Breast epithelium (tissue), 4 donors: ENCODE measurements at regions not wholly inside any gene's neighbourhood (a gene's known extent, or its start where the extent isn't known, plus 50 kb on each side); places are given as distances from the start of the nearest gene placed in this dataset.

Experiments used
- DNase-seq, 2 donors: peaks; one replicate each; pipeline ENCODE4 v3.0.0-alpha.2; 2019; ENCODE audit warnings: low spot score in 2 of 2
- H3K27ac ChIP-seq, 2 donors: fragments of 200-600 bp; sonication (generic) in 1 of 2; one replicate each; pipeline ENCODE4 v1.5.1; 2016 to 2019; ENCODE audit warnings: mild to moderate bottlenecking in 1 of 2
- H3K27me3 ChIP-seq, 2 donors: fragments of 200-600 bp; sonication (generic) in 1 of 2; one replicate each; pipeline versions ENCODE4 v1.5.1 to v1.6.0; 2017 to 2019; ENCODE audit warnings: control low read depth in 1 of 2, mild to moderate bottlenecking in 1 of 2
- H3K36me3 ChIP-seq: fragments of 200-600 bp; one replicate; pipeline ENCODE4 v1.5.1; 2019
- H3K4me1 ChIP-seq, 2 donors: fragments of 200-600 bp; sonication (generic); one replicate each; pipeline ENCODE4 v1.5.1; 2016 to 2019; ENCODE audit warnings: control low read depth in 1 of 2
- H3K4me3 ChIP-seq, 3 donors: fragments of 200-600 bp; sonication (generic); 1 replicate in 2 of 3; 2 replicates in 1 of 3; pipeline ENCODE4 v1.5.1; 2016 to 2019; ENCODE audit warnings: mild to moderate bottlenecking in 3 of 3, moderate library complexity in 2 of 3
- H3K9me3 ChIP-seq, 2 donors: fragments of 200-600 bp; sonication (generic) in 1 of 2; one replicate each; pipeline ENCODE4 v1.5.1; 2016 to 2019; ENCODE audit warnings: control low read depth in 1 of 2
- POLR2A ChIP-seq: fragments of 450-650 bp; IDR thresholded peaks from one replicate; pipeline ENCODE4 v1.6.1; 2016; ENCODE audit warnings: antibody characterized with exemption, mild to moderate bottlenecking, moderate library complexity
- POLR2AphosphoS5 ChIP-seq, 3 donors: sonication (generic); formaldehyde crosslinking; IDR thresholded peaks; one replicate each; pipeline ENCODE4 v1.6.1; 2017; ENCODE audit warnings: antibody characterized with exemption in 3 of 3
- intact Hi-C: fragments of 100-400 bp; cut with DNase I; formaldehyde crosslinking; loops from one replicate; pipeline ENCODE4 v1.15.1; 2023; ENCODE audit warnings: low total_unique reads
- TF ChIP-seq, protein P1 (sequence below), 3 donors: fragments of 450-650 bp; IDR thresholded peaks; one replicate each; pipeline ENCODE4 v1.5.1; 2016 to 2017; ENCODE audit warnings: antibody characterized with exemption in 3 of 3, mild to moderate bottlenecking in 3 of 3, moderate library complexity in 3 of 3

DNA sequence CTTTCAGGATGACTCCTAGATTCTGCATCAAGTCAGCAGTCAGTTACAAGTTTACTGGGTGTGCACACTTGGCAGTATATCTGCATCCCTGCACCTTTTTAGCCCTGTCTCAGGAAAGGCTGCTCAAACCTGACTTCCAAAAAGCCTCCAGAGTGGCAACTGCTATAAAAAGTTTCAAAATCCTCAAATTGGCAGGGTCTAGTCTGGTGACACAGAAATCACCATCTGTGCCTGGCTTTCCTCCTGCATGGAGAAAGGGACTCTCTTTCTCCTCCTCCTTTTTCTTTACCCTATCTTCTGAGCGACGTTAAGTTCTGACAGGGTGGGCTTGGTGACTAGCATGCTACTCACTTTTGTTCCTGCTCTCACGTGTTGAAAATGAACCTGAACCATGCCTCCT, 679.5 kb downstream of the C12orf50 start:
- no peaks in the 10 kb centered on the region for H3K9me3 ChIP-seq
- no peaks in the 10 kb centered on the region for H3K27me3 ChIP-seq
- H3K36me3 ChIP-seq = no peaks in the 10 kb centered on the region
- TF ChIP-seq, protein P1, sequence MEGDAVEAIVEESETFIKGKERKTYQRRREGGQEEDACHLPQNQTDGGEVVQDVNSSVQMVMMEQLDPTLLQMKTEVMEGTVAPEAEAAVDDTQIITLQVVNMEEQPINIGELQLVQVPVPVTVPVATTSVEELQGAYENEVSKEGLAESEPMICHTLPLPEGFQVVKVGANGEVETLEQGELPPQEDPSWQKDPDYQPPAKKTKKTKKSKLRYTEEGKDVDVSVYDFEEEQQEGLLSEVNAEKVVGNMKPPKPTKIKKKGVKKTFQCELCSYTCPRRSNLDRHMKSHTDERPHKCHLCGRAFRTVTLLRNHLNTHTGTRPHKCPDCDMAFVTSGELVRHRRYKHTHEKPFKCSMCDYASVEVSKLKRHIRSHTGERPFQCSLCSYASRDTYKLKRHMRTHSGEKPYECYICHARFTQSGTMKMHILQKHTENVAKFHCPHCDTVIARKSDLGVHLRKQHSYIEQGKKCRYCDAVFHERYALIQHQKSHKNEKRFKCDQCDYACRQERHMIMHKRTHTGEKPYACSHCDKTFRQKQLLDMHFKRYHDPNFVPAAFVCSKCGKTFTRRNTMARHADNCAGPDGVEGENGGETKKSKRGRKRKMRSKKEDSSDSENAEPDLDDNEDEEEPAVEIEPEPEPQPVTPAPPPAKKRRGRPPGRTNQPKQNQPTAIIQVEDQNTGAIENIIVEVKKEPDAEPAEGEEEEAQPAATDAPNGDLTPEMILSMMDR (IDR thresholded peaks at IDR 0.05) = no peak
- no peak for TF ChIP-seq POLR2A
- H3K4me3 ChIP-seq = no peak overlapping the region
- no peak overlapping the region for H3K27ac ChIP-seq
- intact Hi-C loops = no loop called here
- DNase-seq = no peak
- H3K4me1 ChIP-seq = no peaks in the 10 kb centered on the region

DNA sequence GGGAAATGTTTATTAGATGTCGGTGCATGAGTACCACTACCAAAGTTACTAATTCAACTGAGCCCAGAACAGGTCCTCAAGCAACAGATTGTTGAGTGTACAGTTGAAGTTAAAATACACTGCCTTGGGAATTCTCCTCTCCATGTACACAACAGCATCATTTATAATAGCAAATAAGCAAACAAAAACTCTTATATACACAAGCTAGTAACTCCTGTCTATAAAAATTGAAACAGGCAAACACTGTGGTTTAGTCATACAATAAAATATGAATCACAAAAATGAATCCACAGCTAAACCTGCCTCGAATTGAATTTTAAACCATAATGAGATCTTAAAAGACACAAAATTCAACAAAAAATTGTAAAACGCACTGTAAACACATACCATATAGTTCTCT, 681.1 kb downstream of the C12orf50 start:
- no peaks in the 10 kb centered on the region for H3K9me3 ChIP-seq
- H3K36me3 ChIP-seq = no peaks in the 10 kb centered on the region
- no peak for DNase-seq
- no peak for TF ChIP-seq POLR2AphosphoS5 (IDR thresholded peaks at IDR 0.05)
- TF ChIP-seq POLR2A = no peak
- TF ChIP-seq, protein P1 (IDR thresholded peaks at IDR 0.05) = no peak
- no peaks in the 10 kb centered on the region for H3K27me3 ChIP-seq
- no peak overlapping the region for H3K27ac ChIP-seq
- no peak overlapping the region for H3K4me3 ChIP-seq
- no peaks in the 10 kb centered on the region for H3K4me1 ChIP-seq
- intact Hi-C loops = no loop called here

DNA sequence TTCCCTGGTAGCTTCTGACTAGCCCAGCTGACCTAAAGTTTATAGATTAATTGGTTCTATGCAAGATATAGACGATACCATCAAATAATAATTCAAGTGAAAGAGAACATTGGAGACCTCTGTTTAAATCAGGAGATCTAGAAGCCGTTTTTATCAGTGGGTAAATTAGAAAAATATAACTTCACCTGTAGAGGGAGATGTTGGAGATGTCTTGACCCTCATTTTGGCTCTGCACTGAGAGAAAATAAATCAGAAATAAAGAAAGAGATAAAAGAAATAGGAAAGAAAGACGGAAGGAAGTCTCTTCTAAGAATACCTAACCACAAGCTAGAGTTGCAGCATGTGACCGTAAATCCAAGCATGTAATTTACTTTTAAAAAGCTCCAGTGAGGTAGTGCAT, 684.5 kb downstream of the C12orf50 start:
- H3K9me3 ChIP-seq = no peaks in the 10 kb centered on the region
- intact Hi-C loops = no loop called here
- H3K36me3 ChIP-seq = no peaks in the 10 kb centered on the region
- H3K27me3 ChIP-seq = no peaks in the 10 kb centered on the region
- no peak for TF ChIP-seq POLR2A
- TF ChIP-seq, protein P1 (IDR thresholded peaks at IDR 0.05) = no peak
- no peak overlapping the region for H3K27ac ChIP-seq
- DNase-seq = no peak
- no peaks in the 10 kb centered on the region for H3K4me1 ChIP-seq
- no peak overlapping the region for H3K4me3 ChIP-seq

DNA sequence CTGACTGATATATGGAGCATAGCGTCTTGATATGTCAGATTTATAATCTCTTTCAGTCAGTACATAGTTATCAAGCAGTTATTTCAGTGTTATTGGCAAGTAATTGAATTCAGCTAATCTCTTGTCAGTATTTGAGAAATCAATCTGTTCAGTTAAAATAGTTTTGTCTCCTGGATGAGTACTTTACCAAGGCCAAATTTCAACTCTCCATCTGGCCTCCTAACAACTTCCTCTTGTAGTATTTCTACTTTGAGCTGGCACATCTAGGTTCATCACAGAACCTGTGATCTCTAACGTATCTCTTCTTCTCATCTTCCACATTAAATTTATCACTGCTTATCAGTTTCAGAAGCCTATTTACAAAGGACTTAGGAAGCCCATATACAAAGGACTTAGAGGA, 690.5 kb downstream of the C12orf50 start:
- no peaks in the 10 kb centered on the region for H3K36me3 ChIP-seq
- H3K9me3 ChIP-seq = no peaks in the 10 kb centered on the region
- TF ChIP-seq, protein P1 (IDR thresholded peaks at IDR 0.05) = no peak
- TF ChIP-seq POLR2AphosphoS5 (IDR thresholded peaks at IDR 0.05) = no peak
- TF ChIP-seq POLR2A = no peak
- DNase-seq = no peak
- H3K4me3 ChIP-seq = no peak overlapping the region
- H3K27me3 ChIP-seq = no peaks in the 10 kb centered on the region
- no peaks in the 10 kb centered on the region for H3K4me1 ChIP-seq
- no peak overlapping the region for H3K27ac ChIP-seq
- intact Hi-C loops = no loop called here

DNA sequence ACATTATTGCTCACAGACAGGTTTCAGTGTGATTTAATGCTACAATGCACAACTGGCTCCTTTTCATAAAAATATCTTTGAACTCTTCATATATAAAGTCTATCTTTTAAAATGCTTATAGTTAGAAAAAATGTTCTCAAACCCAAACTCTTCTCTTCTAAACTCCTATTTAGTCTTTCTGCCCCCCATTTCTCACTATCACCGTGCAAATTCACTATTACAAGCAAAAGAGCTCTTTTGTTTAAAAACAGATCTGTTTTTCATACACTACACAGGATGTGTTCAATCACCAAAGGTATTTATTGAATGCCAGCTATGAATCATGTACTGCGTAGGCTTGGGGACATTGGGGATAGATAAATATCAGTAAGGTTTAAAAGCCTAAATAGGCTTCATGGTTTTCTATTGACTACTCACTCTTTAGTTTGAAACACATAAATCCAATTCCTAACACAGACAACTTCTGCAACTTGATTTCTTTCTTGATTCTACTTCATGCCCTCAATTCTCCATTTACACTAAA, 692.3 kb downstream of the C12orf50 start:
- Histone ChIP-seq H3K27me3 (no peaks in the 10 kb centered on the region), H3K36me3 (no peaks in the 10 kb centered on the region), H3K27ac (no peak overlapping the region), H3K9me3 (no peaks in the 10 kb centered on the region), H3K4me3 (no peak overlapping the region), H3K4me1 (no peaks in the 10 kb centered on the region)
- intact Hi-C loops = no loop called here
- TF ChIP-seq POLR2A = no peak
- TF ChIP-seq, protein P1 (IDR thresholded peaks at IDR 0.05) = no peak
- no peak for TF ChIP-seq POLR2AphosphoS5 (IDR thresholded peaks at IDR 0.05)
- DNase-seq = no peak
